ENCODE measurements at regions not wholly inside any gene's neighbourhood (a gene's known extent, or its start where the extent isn't known, plus 50 kb on each side); places are given as distances from the start of the nearest gene placed in this dataset.

DNA sequence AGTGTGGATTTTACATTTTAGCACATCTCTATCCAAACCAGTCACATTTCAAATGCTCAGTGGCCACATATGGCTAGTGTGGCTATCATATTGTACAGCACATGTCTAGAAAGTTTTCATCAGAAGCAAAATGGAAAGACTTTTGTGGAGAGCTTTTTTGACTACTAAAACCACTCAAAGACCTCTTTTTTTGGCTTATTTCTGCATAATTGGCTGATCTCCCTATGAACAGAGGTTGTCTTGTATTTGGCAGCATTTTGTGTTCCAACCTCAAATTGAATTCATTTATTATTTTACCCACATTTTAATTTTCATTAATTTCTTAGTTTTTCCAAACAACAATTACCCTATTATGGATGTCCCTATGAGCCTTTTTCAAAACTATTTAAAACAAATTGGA, 395.7 kb downstream of the TLE1 start:
- TF ChIP-seq CTCF (IDR thresholded peaks at IDR 0.05) (no peak), POLR2AphosphoS5 (IDR thresholded peaks at IDR 0.05) (no peak), POLR2A (IDR thresholded peaks at IDR 0.05; ENCODE audit: low read depth) (no peak), EP300 (IDR thresholded peaks at IDR 0.05) (no peak)
